Hypothalamus (tissue), 51 donors: ENCODE measurements at regions not wholly inside any gene's neighbourhood (a gene's known extent, or its start where the extent isn't known, plus 50 kb on each side); places are given as distances from the start of the nearest gene placed in this dataset.
A peak's percentile ranks its signal among the peaks of the same experiment; 100 is the strongest.
"Not testable (repeated sequence)": the region's sequence is repeated elsewhere in the genome, so short reads cannot be mapped to it uniquely, and the experiment has no call there.

Experiments used
- DNase-seq, 51 donors: peaks; one replicate each; lab custom pipeline; 2025; lab: John Stamatoyannopoulos, UW

DNA sequence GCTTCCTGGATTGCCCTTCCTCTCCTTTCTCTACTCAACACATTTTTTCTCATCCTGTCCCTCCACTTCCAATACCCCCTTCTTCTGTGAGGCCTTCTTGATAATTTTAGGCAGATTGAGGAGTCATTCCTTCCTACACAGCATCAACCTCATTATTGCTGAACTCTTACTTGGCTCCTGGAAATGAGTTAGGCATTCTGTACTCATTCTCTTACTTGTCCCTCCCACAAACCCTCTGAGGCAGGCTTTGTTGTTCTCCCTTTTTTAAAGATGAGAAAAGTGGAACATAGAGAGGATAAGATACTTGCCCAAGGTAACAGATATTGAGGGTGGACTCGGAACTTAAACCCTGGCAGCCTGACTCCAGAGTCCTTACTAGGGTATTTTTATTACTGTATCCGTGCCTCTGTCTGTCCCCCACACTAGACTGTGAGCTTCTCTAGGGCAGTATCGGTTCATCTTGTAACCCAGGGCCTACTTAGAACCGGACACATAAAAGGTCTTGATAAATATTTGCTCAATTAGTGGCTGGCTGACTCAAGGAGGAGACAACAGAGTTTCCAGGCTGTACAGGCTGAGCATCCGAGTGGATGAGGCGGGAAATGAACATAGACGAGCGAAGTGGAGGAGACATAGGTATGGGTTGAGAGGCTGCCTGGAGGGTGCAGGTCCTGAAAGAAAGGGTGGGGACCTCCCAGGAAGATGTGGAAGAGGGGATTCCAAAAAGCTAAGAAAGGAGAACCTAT lies 148.7 kb upstream of the ATP2B2 start:
- DNase-seq, result no peak

DNA sequence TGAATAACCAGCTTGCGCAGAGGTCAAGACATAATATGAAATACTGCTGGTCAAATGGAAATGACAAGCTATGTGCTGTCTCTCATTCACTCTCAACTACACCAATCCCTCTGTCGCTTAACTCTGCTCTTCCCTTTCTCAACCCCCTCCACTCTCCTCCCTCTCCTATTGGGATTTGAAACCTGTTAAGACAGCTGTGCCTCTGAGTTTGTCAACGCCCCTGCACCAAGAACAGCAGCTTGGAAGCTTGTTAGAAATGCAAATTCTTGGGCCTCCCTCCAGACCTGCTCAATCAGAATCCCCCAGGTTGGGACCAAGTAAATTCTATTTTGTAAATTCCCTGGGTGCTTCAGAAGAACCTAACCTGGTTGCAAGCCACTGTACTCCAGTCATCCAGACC lies 149.7 kb upstream of the ATP2B2 start:
- no peak for DNase-seq

DNA sequence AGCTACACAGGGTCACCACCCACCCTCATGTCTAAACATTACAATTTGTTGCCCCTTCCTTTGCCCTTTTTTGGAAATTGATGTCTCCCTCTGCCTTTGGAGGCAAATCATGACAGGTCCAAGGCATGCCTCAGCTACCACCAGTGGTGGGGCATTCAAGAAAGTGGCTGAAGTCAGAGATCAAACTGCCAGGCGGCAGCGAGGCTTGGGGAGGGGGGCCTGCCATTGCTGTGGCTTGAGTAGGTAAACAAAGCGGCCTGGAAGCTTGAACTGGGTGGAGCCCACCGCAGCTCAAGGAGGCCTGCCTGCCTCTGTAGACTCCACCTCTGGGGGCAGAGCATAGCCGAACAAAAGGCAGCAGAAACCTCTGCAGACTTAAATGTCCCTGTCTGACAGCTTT lies 152.0 kb upstream of the ATP2B2 start:
- DNase-seq, result not testable (repeated sequence)

- DNase-seq, result no peak
These were observed 150.4 kb upstream of the SLC6A11 start for GRCh38 chr3:10665592-10665991.

DNA sequence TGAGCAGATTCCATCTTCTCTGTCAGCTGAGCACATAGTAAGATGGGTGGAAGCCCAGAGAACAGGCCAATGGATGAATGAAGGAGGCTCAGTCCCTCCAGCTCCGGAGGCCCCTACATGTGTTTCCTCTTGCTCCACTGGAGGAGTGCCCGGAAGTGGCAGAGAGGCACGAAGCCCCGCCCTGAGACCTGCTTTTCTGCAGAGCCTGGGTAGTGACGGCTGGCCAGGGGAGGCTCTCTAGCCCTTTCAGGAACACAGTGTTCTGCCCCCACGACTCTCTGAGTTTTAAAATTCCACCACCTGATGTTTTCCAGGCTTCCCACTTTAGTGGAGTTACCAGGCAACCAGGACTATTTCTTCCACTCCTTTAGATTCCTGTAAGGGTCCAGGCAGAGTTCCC lies 149.4 kb upstream of the SLC6A11 start:
- DNase-seq, result peak in 42 of 51 donors; percentile 4 to 86 (median 51)

DNA sequence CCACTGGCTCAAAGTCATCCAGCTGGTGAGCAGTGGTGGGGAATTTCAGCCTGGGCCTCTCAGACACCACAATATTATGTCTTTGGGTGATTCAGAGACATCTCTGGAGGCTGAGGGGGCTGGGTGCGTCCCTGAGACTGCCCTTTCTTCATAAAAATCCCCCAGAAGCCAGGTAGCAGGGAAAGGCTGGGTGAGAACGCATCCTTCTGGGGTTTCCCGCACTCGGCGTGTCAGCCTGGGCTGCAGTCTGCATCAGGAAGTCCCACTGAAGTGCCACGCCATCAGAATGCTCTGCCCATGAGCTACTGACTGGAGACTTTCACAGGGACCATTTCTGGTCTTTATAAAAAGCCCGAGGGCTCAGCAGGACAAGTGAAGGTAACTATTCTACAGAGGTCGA lies 148.8 kb upstream of the SLC6A11 start:
- DNase-seq, result no peak

GRCh38 chr3:10667901-10668476 lies 148.0 kb upstream of the SLC6A11 start:
- DNase-seq, result no peak

DNA sequence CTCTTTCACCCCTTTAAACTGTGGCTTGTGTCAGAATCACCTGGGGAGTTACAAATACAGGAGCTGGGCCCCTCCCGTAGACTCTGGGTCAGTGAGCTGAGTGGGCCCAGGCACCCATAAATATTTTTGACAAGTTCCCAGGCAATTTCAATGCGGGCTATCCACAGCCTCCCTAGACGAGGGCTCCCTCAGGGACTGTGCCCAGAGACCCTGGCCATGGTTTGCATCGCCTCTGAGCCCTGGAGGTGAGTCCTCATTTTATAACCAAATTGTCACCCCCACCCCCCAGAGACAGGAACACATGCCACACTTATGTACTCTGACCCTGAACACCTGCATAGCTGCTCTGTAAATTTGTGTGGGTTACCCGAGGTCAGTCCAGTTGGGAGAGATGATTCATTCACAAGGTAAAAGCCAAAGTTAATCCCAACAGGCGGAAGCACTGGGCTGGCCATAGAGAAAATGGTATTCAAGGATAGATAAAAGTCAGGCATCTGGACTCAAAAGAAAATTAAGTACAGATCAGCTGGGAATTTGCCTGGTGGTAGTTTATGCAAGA lies 146.5 kb upstream of the SLC6A11 start:
- no peak for DNase-seq

DNA sequence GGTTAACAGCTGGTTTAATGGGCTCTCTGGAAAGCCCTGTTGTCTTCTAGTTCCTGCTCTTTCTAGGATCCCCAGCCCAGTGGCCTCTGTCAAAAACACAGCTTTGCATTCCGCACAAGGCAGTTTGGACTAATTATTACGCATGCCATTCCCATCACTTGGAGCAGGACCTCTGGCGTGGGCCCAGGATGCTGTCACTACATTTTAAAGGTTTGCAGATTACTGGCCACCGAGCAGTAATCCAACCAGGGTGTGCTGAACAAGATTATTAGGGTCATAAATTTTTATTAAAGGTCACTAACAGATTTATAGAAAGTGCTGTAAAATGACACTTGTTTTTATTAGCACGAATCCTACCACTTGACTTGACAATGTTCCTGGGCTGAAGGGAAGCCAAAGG lies 143.6 kb upstream of the SLC6A11 start:
- peak in 1 of 51 donors; percentile 3 for DNase-seq

GRCh38 chr3:10674578-10674977 lies 141.4 kb upstream of the SLC6A11 start:
- peak in 4 of 51 donors; percentile 2 to 21 (median 14) for DNase-seq

GRCh38 chr3:10676905-10677304 lies 139.1 kb upstream of the SLC6A11 start:
- DNase-seq, result no peak

DNA sequence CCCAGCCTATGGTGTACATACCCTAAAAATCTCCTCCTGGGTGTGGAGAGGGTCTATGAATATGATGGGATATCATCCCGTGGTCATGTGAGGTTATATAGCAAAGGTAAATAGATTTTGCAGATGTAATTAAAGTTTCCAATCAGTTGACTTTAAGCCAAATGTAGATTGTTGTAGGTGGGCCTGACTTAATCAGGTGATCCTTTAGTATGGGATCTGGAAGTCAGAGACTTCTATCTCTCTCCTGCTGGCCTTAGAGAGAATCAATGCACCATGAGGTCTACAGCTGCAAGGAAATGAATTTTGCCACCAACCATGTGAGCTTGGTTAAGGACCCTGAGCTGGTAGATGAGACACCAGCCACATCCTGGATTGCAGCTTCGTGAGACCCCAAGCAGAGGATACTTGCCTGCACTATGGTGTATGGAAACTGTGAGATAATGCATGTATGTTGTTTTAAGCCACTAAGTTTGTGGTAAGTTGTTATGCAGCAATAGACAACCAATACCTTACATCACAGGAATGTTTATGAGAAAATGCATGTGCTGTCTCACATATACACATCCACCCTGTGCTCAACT lies 137.1 kb upstream of the SLC6A11 start:
- no peak for DNase-seq

GRCh38 chr3:10680796-10681195 lies 135.2 kb upstream of the SLC6A11 start:
- DNase-seq, result no peak

DNA sequence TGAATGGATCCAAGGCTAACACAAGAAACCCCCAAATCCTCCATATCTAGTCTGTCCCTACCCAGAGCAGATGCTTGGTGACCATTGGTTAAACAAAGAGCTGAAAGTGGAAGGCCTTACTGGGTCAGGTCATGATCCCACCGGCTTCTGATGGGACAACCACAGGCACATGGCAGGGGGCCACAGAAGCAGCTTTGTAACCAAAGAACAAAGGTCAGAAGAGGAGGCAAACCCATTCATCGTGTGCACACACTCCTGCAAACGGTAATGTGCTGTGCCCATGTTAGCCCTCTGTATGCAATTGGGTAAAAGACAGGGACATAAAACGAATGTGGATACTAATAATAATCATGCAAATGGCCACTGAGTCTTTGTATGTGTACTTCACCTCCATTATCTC lies 133.3 kb upstream of the SLC6A11 start:
- DNase-seq, result no peak

DNA sequence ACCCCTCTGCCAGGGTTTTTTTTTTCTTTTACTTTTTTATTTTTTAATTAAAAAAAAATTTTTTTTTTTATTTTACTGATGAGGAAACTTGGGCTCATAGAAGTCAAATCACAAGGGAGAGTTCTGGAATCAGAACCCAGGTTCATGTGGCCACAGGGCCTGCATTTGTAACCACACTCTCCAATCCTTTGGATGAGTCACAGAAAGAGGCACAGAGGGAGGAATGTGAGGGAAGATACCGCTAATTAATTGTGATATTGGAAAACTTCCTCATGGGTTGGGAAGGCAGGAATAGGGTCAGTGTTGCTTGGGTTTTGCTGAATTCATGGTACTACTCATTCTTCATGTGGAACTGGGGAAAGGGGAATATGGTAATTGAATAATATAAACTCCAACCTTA lies 132.9 kb upstream of the SLC6A11 start:
- DNase-seq, result no peak

DNA sequence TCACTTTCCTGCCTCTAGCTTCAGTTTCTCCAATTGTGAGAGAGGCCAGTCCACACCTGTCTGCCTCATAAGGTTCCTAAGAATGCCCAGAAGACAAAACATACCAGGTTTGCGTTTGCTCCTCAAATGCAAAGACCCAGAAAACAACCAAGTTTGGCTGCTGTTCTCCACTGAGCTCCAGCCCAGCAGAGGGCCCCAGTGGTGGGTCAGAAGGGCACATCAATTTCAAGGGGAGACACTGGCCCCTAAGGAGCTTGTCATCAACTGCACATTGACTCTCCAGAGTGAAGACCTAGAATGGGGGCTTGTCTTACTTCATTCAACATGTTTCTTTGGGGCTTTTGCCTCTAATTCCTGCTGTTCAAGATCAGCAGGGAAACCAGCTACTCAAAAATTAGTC lies 127.9 kb upstream of the SLC6A11 start:
- no peak for DNase-seq

- no peak for DNase-seq
These were observed 127.4 kb upstream of the SLC6A11 start for GRCh38 chr3:10688548-10689172.

GRCh38 chr3:10692039-10692622 lies 123.9 kb upstream of the SLC6A11 start:
- DNase-seq, result no peak

- DNase-seq, result no peak
These were observed 122.6 kb upstream of the SLC6A11 start for GRCh38 chr3:10693457-10693856.

DNA sequence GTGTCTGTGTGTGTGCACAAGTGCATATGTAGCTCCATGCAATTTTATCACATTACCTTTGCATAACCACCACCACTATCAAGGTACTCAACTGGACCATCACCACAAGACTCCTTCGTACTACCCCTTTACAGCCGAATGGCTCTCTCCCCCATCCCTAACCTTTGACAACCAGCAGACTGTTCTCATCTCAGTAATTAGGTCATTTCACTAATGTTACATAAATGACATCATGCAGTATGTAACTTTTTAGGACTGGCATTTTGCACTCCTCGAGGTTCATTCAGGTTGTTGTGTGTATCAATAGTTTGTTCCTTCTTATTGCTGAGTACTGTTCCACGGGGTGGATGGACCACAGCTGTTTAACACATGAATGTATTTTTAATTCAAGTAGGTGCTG lies 121.8 kb upstream of the SLC6A11 start:
- DNase-seq, result no peak

- not testable (repeated sequence) for DNase-seq
These were observed 120.8 kb upstream of the SLC6A11 start for GRCh38 chr3:10695186-10695585.
